ENCODE measurements at regions not wholly inside any gene's neighbourhood (a gene's known extent, or its start where the extent isn't known, plus 50 kb on each side); places are given as distances from the start of the nearest gene placed in this dataset.

GRCh38 chr13:106061781-106062180 is 473.7 kb downstream of the EFNB2 start:
- TF ChIP-seq CTCF (IDR thresholded peaks at IDR 0.05) (no peak), POLR2A (IDR thresholded peaks at IDR 0.05) (no peak), POLR2AphosphoS5 (IDR thresholded peaks at IDR 0.05; ENCODE audit: insufficient read depth in 1 of 2, low read depth in 1 of 2) (no peak)

Data from vagina (tissue), 2 donors.